Upper lobe of left lung (tissue), 4 donors: ENCODE measurements at regions not wholly inside any gene's neighbourhood (a gene's known extent, or its start where the extent isn't known, plus 50 kb on each side); places are given as distances from the start of the nearest gene placed in this dataset.

Source experiments
- EP300 ChIP-seq, 4 donors: sonication (generic); formaldehyde crosslinking; IDR thresholded peaks; one replicate each; pipeline ENCODE4 v1.5.1; 2017; ENCODE audit warnings: antibody characterized with exemption in 4 of 4, control low read depth in 2 of 4
- POLR2A ChIP-seq, 4 donors: fragments of 450-650 bp; IDR thresholded peaks; one replicate each; pipeline ENCODE4 v1.5.1; 2016 to 2017; ENCODE audit warnings: antibody characterized with exemption in 4 of 4, mild to moderate bottlenecking in 2 of 4
- POLR2AphosphoS5 ChIP-seq, 2 donors: sonication (generic); formaldehyde crosslinking; IDR thresholded peaks; one replicate each; pipeline ENCODE4 v1.5.1; 2017; ENCODE audit warnings: antibody characterized with exemption in 2 of 2
- TF ChIP-seq, protein P1 (sequence below), 6 experiments: fragments of 450-650 bp in 4 of 6; fragments of 200-600 bp in 2 of 6; sonication (generic) in 2 of 6; IDR thresholded peaks; one replicate each; pipeline ENCODE4 v1.5.1; 2016 to 2019; ENCODE audit warnings: antibody characterized with exemption in 6 of 6

DNA sequence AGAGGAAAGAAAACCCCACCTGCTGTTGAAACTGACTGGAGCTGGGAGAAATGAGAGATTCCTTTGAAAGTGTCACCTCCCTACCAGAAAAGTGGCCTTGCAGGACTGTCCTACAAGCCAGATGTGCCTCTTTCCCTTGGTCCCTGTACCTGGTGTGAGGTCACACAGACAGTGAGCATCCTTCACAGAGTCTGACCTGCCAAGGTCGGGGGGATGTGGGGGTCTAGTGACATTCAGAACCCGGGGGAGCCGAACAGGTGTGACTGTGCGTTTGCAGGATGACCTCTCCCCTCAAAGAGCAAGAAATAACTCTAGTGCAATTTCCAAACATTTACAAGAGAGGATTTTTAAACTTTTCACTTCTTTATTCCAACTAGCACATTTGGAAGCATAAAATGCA, 93.4 kb upstream of the ZNF479 start:
- TF ChIP-seq, protein P1, sequence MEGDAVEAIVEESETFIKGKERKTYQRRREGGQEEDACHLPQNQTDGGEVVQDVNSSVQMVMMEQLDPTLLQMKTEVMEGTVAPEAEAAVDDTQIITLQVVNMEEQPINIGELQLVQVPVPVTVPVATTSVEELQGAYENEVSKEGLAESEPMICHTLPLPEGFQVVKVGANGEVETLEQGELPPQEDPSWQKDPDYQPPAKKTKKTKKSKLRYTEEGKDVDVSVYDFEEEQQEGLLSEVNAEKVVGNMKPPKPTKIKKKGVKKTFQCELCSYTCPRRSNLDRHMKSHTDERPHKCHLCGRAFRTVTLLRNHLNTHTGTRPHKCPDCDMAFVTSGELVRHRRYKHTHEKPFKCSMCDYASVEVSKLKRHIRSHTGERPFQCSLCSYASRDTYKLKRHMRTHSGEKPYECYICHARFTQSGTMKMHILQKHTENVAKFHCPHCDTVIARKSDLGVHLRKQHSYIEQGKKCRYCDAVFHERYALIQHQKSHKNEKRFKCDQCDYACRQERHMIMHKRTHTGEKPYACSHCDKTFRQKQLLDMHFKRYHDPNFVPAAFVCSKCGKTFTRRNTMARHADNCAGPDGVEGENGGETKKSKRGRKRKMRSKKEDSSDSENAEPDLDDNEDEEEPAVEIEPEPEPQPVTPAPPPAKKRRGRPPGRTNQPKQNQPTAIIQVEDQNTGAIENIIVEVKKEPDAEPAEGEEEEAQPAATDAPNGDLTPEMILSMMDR (IDR thresholded peaks at IDR 0.05): no peak
- TF ChIP-seq POLR2A (IDR thresholded peaks at IDR 0.05): no peak
- TF ChIP-seq POLR2AphosphoS5 (IDR thresholded peaks at IDR 0.05): no peak
- TF ChIP-seq EP300 (IDR thresholded peaks at IDR 0.05): no peak
